ENCODE measurements at regions not wholly inside any gene's neighbourhood (a gene's known extent, or its start where the extent isn't known, plus 50 kb on each side); places are given as distances from the start of the nearest gene placed in this dataset.

- H3K27ac Mint-ChIP-seq (ENCODE audit: unreplicated experiment) = no peak overlapping the region
- no peak overlapping the region for H3K9ac ChIP-seq (ENCODE audit: low read length)
- no peak overlapping the region for H2AFZ ChIP-seq (ENCODE audit: low read depth, low read length)
- FAIRE-seq (no peak), DNase-seq (ENCODE audit: low read depth) (no peak)
- no peaks in the 10 kb centered on the region for H3K4me1 ChIP-seq (ENCODE audit: insufficient read depth, low read length)
- TF ChIP-seq CTCF (IDR thresholded peaks at IDR 0.05; ENCODE audit: insufficient read depth, low read depth, low read length) (no peak), EZH2 (IDR thresholded peaks at IDR 0.05; ENCODE audit: insufficient read depth, low read length) (no peak)
- no peak overlapping the region for H3K4me2 ChIP-seq (ENCODE audit: low read length)
- no peaks in the 10 kb centered on the region for H3K9me3 ChIP-seq (ENCODE audit: insufficient read depth, low read depth, low read length)
- H3K4me3 ChIP-seq (ENCODE audit: insufficient read depth, low read depth, low read length) = no peak overlapping the region
- no peaks in the 10 kb centered on the region for H4K20me1 ChIP-seq (ENCODE audit: insufficient read depth, low read length)
- H3K27me3 Mint-ChIP-seq (ENCODE audit: low read depth, unreplicated experiment) = no peaks in the 10 kb centered on the region
- peaks cover 2% of the 10 kb centered on the region for H3K9me3 Mint-ChIP-seq (ENCODE audit: unreplicated experiment)
- no peak overlapping the region for H3K4me3 Mint-ChIP-seq (ENCODE audit: unreplicated experiment)
- H3K79me2 ChIP-seq (ENCODE audit: insufficient read depth, low read length) = no peaks in the 10 kb centered on the region
- H3K36me3 ChIP-seq (ENCODE audit: insufficient read depth, low read length) = no peaks in the 10 kb centered on the region
- no peak overlapping the region for H3K27ac ChIP-seq (ENCODE audit: low read depth, low read length)
- H3K4me1 Mint-ChIP-seq (ENCODE audit: low read depth, unreplicated experiment) = no peaks in the 10 kb centered on the region
- H3K36me3 Mint-ChIP-seq (ENCODE audit: low read depth, unreplicated experiment) = no peaks in the 10 kb centered on the region
- no peaks in the 10 kb centered on the region for H3K27me3 ChIP-seq (ENCODE audit: insufficient read depth, low read length)
Observed at GRCh38 chr13:62960723-62961122, 1545.1 kb upstream of the PCDH20 start.

- DNase-seq (ENCODE audit: low read depth) (no peak), FAIRE-seq (no peak)
- Histone ChIP-seq H3K4me1 (ENCODE audit: insufficient read depth, low read length) (no peaks in the 10 kb centered on the region), H3K9me3 (ENCODE audit: insufficient read depth, low read depth, low read length) (no peaks in the 10 kb centered on the region), H3K36me3 (ENCODE audit: insufficient read depth, low read length) (no peaks in the 10 kb centered on the region), H2AFZ (ENCODE audit: low read depth, low read length) (no peak overlapping the region), H3K9ac (ENCODE audit: low read length) (no peak overlapping the region), H3K79me2 (ENCODE audit: insufficient read depth, low read length) (no peaks in the 10 kb centered on the region), H3K4me3 (ENCODE audit: insufficient read depth, low read depth, low read length) (no peak overlapping the region), H4K20me1 (ENCODE audit: insufficient read depth, low read length) (no peaks in the 10 kb centered on the region), H3K4me2 (ENCODE audit: low read length) (no peak overlapping the region), H3K27ac (ENCODE audit: low read depth, low read length) (no peak overlapping the region), H3K27me3 (ENCODE audit: insufficient read depth, low read length) (no peaks in the 10 kb centered on the region)
- Mint-ChIP-seq H3K9me3 (ENCODE audit: unreplicated experiment) (no peaks in the 10 kb centered on the region), H3K27me3 (ENCODE audit: low read depth, unreplicated experiment) (no peaks in the 10 kb centered on the region), H3K36me3 (ENCODE audit: low read depth, unreplicated experiment) (no peaks in the 10 kb centered on the region), H3K27ac (ENCODE audit: unreplicated experiment) (no peak overlapping the region), H3K4me1 (ENCODE audit: low read depth, unreplicated experiment) (no peaks in the 10 kb centered on the region), H3K4me3 (ENCODE audit: unreplicated experiment) (no peak overlapping the region)
- TF ChIP-seq CTCF (IDR thresholded peaks at IDR 0.05; ENCODE audit: insufficient read depth, low read depth, low read length) = no peak
- TF ChIP-seq EZH2 (IDR thresholded peaks at IDR 0.05; ENCODE audit: insufficient read depth, low read length) = no peak
Observed at GRCh38 chr13:62933809-62934208, 1518.2 kb upstream of the PCDH20 start.

GRCh38 chr13:62932256-62932883 is 1516.7 kb upstream of the PCDH20 start:
- FAIRE-seq (no peak), DNase-seq (ENCODE audit: low read depth) (no peak)
- no peaks in the 10 kb centered on the region for H3K4me1 Mint-ChIP-seq (ENCODE audit: low read depth, unreplicated experiment)
- Histone ChIP-seq H2AFZ (ENCODE audit: low read depth, low read length) (no peak overlapping the region), H3K4me2 (ENCODE audit: low read length) (no peak overlapping the region), H3K9me3 (ENCODE audit: insufficient read depth, low read depth, low read length) (no peaks in the 10 kb centered on the region), H3K4me1 (ENCODE audit: insufficient read depth, low read length) (no peaks in the 10 kb centered on the region), H3K27ac (ENCODE audit: low read depth, low read length) (no peak overlapping the region), H3K27me3 (ENCODE audit: insufficient read depth, low read length) (no peaks in the 10 kb centered on the region), H3K4me3 (ENCODE audit: insufficient read depth, low read depth, low read length) (no peak overlapping the region), H3K79me2 (ENCODE audit: insufficient read depth, low read length) (no peaks in the 10 kb centered on the region), H3K36me3 (ENCODE audit: insufficient read depth, low read length) (no peaks in the 10 kb centered on the region), H3K9ac (ENCODE audit: low read length) (no peak overlapping the region), H4K20me1 (ENCODE audit: insufficient read depth, low read length) (no peaks in the 10 kb centered on the region)
- H3K9me3 Mint-ChIP-seq (ENCODE audit: unreplicated experiment) = peaks cover 2% of the 10 kb centered on the region
- no peak for TF ChIP-seq EZH2 (IDR thresholded peaks at IDR 0.05; ENCODE audit: insufficient read depth, low read length)
- TF ChIP-seq CTCF (IDR thresholded peaks at IDR 0.05; ENCODE audit: insufficient read depth, low read depth, low read length) = no peak
- H3K4me3 Mint-ChIP-seq (ENCODE audit: unreplicated experiment) = no peak overlapping the region
- H3K36me3 Mint-ChIP-seq (ENCODE audit: low read depth, unreplicated experiment) = no peaks in the 10 kb centered on the region
- no peaks in the 10 kb centered on the region for H3K27me3 Mint-ChIP-seq (ENCODE audit: low read depth, unreplicated experiment)
- no peak overlapping the region for H3K27ac Mint-ChIP-seq (ENCODE audit: unreplicated experiment)

All from astrocyte (in vitro differentiated cells and primary cell).